Calu3 (cell line): ENCODE measurements at regions not wholly inside any gene's neighbourhood (a gene's known extent, or its start where the extent isn't known, plus 50 kb on each side); places are given as distances from the start of the nearest gene placed in this dataset.

Experiments used
- BruUV-seq: library from RNA; stranded (reverse); fragments of 400-500 nt; replicated peaks from 2 replicates; lab custom pipeline; 2021; lab: Mats Ljungman, UMichigan
- CTCF ChIA-PET: fragments of 300-600 bp; sonication (Branson Sonifier 250); formaldehyde crosslinking; loops from one replicate; lab custom pipeline; 2022; ENCODE audit warnings: antibody characterized with exemption; lab: Charles Lee
- DNase-seq: peaks from one replicate; pipeline ENCODE4 v3.0.0; 2022
- H3K27ac Mint-ChIP-seq: one replicate; pipeline ENCODE4 v1.8.0; 2022; ENCODE audit warnings: mixed read lengths; ENCODE audit not compliant: unreplicated experiment
- H3K27me3 Mint-ChIP-seq: one replicate; pipeline ENCODE4 v1.8.0; 2022; ENCODE audit warnings: mixed read lengths; ENCODE audit not compliant: unreplicated experiment
- H3K36me3 Mint-ChIP-seq: one replicate; pipeline ENCODE4 v1.8.0; 2022; ENCODE audit warnings: mild to moderate bottlenecking, moderate library complexity, mixed read lengths; ENCODE audit not compliant: insufficient read depth, unreplicated experiment
- H3K4me1 Mint-ChIP-seq: one replicate; pipeline ENCODE4 v1.8.0; 2022; ENCODE audit warnings: mild to moderate bottlenecking, low read depth, mixed read lengths; ENCODE audit not compliant: unreplicated experiment
- H3K4me3 Mint-ChIP-seq: one replicate; pipeline ENCODE4 v1.8.0; 2022; ENCODE audit warnings: mild to moderate bottlenecking, low read depth, moderate library complexity, mixed read lengths; ENCODE audit not compliant: unreplicated experiment
- H3K9me3 Mint-ChIP-seq: one replicate; pipeline ENCODE4 v1.8.0; 2022; ENCODE audit warnings: low read depth, mixed read lengths; ENCODE audit not compliant: unreplicated experiment
- CTCF ChIP-seq: fragments of 200-600 bp; IDR thresholded peaks from one replicate; pipeline ENCODE4 v1.8.0; 2022; ENCODE audit warnings: antibody characterized with exemption; ENCODE audit not compliant: unreplicated experiment
- intact Hi-C: fragments of 100-400 bp; cut with micrococcal nuclease; formaldehyde crosslinking; loops from one replicate; pipeline ENCODE4 v1.10.0; 2022; ENCODE audit not compliant: unreplicated experiment

GRCh38 chr20:52727740-52728456 lies 244.3 kb upstream of the TSHZ2 start:
- H3K4me1 Mint-ChIP-seq: no peaks in the 10 kb centered on the region
- intact Hi-C loops: no loop called here
- H3K36me3 Mint-ChIP-seq: no peaks in the 10 kb centered on the region
- CTCF ChIA-PET: no interaction called here
- DNase-seq: no peak
- peaks cover 10% of the 10 kb centered on the region for H3K9me3 Mint-ChIP-seq
- H3K27ac Mint-ChIP-seq: no peak overlapping the region
- H3K27me3 Mint-ChIP-seq: no peaks in the 10 kb centered on the region
- no peak overlapping the region for H3K4me3 Mint-ChIP-seq
- TF ChIP-seq CTCF: no peak
- BruUV-seq: no TSS peak

- intact Hi-C loops: no loop called here
- CTCF ChIA-PET: no interaction called here
- Mint-ChIP-seq H3K36me3 (no peaks in the 10 kb centered on the region), H3K27ac (no peak overlapping the region), H3K27me3 (no peaks in the 10 kb centered on the region), H3K9me3 (peaks cover 10% of the 10 kb centered on the region), H3K4me3 (no peak overlapping the region), H3K4me1 (no peaks in the 10 kb centered on the region)
- no peak for DNase-seq
- no peak for TF ChIP-seq CTCF
- BruUV-seq: no TSS peak
Measured at GRCh38 chr20:52724541-52724940, 247.6 kb upstream of the TSHZ2 start.

- no peak for DNase-seq
- no peak overlapping the region for H3K4me3 Mint-ChIP-seq
- CTCF ChIA-PET: no interaction called here
- peaks cover 2% of the 10 kb centered on the region for H3K9me3 Mint-ChIP-seq
- no peaks in the 10 kb centered on the region for H3K27me3 Mint-ChIP-seq
- no peaks in the 10 kb centered on the region for H3K36me3 Mint-ChIP-seq
- intact Hi-C loops: no loop called here
- H3K27ac Mint-ChIP-seq: no peak overlapping the region
- no peak for TF ChIP-seq CTCF
- no peaks in the 10 kb centered on the region for H3K4me1 Mint-ChIP-seq
- BruUV-seq: no TSS peak
Measured at GRCh38 chr20:52722926-52723688, 249.1 kb upstream of the TSHZ2 start.

- Mint-ChIP-seq H3K27me3 (no peaks in the 10 kb centered on the region), H3K4me3 (no peak overlapping the region), H3K36me3 (no peaks in the 10 kb centered on the region), H3K4me1 (no peaks in the 10 kb centered on the region), H3K9me3 (peaks cover 5% of the 10 kb centered on the region), H3K27ac (no peak overlapping the region)
- DNase-seq: no peak
- TF ChIP-seq CTCF: no peak
- no TSS peak for BruUV-seq
- CTCF ChIA-PET: no interaction called here
- intact Hi-C loops: no loop called here
Measured at GRCh38 chr20:52708137-52708536, 264.0 kb upstream of the TSHZ2 start.
